Activated gamma-delta T cell (primary cell): ENCODE measurements at regions not wholly inside any gene's neighbourhood (a gene's known extent, or its start where the extent isn't known, plus 50 kb on each side); places are given as distances from the start of the nearest gene placed in this dataset.
"Not testable (repeated sequence)": the region's sequence is repeated elsewhere in the genome, so short reads cannot be mapped to it uniquely, and the experiment has no call there.

Source experiments
- DNase-seq: peaks from one replicate; lab custom pipeline; 2025; lab: John Stamatoyannopoulos, UW

- DNase-seq: not testable (repeated sequence)
These were observed 127.9 kb upstream of the ZNF217 start for GRCh38 chr20:53721445-53721963.

DNA sequence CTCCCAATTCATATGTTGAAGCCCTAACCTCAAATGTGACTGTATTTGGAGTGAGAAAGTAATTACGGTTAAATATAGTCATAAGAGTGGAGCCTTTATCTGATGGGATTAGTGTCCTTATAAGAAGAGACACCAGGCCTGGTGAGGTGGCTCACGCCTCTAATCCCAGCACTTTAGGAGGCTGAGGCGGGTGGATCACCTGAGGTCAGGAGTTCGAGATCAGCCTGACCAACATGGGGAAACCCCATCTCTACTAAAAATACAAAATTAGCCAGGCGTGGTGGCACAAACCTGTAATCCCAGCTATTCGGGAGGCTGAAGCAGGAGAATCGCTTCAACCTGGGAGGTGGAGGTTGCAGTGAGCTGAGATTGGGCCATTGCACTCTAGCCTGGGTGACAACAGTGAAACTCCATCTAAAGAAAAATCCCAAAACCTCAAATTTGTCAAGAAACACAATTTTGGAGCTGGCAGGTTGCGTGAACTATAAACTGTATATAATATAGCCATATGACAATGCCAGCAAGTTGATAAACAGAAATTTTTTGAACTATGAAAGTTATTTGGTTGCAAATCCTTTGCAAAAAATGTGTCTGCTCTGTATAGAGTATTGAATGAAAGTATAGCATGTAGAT is 125.6 kb upstream of the ZNF217 start:
- DNase-seq: not testable (repeated sequence)

GRCh38 chr20:53718142-53719021 is 124.7 kb upstream of the ZNF217 start:
- no peak for DNase-seq

GRCh38 chr20:53716395-53716794 is 122.8 kb upstream of the ZNF217 start:
- no peak for DNase-seq

DNA sequence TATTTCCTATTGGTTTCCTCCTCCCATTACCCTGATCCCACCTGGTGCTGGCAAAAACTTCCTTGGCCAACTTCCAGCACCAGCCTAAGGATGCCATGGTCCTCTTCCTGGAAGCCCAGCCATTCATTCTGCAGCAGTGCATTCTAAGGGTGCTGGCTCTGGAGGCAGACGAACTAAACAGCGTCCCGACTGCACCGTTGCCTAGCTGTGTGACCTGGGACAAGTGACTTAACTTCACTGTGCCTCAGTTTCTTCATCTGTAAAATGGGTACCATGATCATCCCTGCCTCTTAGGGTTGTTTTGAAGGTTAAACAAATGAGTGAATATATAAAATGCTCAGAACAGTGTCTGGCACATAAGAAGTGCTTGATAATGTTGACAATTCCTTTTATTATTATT is 120.9 kb upstream of the ZNF217 start:
- DNase-seq: no peak

DNA sequence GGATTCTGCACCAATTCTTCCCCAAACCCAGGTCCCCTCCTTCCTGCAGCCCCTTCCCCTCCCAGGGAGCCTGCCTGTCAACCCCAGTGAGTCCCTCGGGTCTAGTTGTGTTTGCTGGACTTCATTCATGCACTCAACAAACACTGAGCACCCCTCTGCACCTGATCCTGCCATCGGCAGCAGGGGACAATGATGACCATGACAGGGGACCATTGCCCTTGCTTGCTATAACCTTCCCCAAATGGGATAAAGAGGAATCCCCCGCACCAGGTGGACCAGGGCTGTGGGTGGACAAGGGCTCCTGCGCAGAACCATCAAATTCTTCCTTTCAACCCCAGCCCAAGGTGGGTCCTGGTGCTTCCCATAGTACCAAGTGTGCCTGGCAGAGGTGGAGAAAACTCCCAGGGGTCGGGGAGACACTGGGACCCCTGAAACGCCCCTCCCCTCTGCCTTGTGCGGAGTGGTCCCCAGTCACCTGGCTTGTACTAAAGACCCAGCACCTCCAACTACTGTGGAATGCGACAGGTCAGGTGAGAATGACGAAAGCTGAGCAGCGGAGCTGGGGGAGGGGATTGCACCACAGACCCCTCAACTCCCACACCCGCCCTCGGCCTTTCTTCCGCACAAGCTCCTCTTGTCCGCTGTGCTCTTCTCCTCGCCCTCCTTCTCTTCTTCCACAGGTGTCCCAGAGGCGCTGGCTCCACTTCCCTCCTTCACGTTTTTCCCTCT is 119.9 kb upstream of the ZNF217 start:
- DNase-seq: no peak

DNA sequence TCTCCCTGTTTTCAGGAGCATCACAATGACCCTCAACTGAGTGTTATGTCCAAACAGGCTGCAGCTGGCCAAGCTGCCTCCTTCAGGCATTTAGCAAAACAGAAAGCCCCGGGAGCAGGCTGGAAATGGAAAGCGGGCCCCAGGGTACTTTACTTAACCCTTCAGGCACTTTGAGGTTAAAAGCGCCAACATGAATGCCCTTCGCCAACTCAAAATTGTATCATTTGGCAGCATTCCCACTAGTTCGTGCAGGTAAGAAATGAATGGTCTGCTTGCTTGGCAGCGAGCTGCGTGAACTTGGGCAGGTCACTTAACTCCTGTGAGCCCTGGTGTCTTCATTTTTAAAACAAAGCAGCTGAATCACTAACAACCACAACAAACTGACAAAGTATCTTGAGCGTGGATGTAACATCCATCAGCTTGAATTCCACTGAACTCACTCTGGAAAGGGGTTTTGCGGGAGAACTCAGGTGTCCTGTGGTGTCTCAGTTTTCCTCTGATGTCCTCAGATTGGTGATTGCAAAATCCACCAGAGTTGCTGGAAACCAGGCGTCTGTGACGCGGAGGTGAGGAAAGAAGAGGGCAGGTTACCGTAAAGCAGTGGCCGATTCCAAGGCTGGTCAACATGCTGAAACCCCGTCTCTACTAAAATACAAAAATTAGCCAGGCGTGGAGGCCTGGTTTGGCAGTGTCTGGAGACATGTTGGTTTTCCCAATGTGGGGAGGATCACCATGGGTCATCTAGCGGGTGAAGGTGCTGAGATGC is 118.8 kb upstream of the ZNF217 start:
- DNase-seq: no peak

DNA sequence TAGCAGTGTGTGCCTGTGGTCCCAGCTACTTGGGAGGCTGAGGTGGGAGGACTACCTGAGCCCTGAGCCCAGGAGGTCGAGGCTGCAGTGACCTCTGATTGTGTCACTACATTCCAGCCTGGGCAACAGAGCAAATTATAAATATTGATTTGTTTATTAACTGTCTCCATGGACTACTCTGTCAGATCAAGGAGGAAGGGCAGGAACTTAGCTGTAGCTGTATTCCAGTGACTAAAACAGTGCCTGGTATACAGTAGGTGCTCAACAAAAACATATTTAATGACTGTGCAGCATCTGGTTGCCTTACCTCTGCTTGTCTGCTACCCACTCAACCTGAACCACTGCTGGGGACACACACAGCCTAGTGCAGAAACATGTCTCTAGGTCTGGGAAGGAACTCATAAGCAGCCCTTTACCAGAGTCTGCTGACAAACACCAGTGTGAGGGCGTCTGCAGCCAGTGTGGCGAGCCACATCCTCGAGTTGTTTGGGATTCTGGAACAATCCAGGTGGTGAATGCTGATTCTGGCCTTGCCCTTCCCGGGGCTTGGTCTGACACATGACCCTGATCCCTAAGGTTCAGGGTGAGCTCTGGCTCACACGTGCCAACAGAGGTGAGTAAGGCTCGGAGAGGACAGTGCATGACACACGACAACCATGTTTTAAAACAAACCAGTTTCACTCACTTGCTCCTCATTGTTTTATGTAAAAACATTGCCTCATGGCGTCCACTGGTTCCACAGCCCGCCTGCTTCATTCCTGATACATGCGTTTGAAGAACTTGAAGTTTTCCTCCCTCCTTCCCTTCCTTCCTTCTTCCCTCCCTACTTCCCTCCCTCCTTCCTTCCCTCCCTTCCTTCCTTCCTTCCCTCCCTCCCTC is 117.9 kb upstream of the ZNF217 start:
- DNase-seq: no peak

- DNase-seq: no peak
These were observed 114.7 kb upstream of the ZNF217 start for GRCh38 chr20:53708129-53708968.

DNA sequence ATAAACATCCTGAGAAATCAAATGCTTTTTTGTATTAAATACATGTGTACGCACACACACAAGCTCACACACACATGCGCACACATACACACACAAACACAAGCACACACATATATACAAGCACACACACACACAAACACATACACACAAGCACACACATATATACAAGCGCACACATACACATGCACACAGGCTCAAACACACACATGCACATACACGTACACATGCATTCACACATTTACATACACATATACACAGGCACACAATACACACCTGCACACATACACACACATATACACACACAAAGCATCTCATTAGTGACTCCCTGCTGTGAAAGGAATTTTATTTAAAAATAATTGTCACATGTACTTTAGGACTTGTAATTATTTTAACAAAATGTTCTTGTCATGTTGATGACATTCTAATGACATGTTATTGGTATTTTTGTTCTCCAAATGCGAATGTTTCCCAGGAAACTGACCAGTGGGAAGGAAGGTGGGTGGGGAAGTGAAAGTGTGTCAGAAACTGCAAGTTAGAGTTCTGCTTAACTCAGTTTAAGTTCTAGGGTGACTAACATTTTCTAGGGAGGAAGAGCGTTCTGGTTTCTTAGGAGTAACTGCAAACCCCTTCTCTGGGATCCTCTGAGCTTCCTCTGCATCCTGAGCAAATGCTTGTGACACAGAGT is 113.9 kb upstream of the ZNF217 start:
- no peak for DNase-seq

DNA sequence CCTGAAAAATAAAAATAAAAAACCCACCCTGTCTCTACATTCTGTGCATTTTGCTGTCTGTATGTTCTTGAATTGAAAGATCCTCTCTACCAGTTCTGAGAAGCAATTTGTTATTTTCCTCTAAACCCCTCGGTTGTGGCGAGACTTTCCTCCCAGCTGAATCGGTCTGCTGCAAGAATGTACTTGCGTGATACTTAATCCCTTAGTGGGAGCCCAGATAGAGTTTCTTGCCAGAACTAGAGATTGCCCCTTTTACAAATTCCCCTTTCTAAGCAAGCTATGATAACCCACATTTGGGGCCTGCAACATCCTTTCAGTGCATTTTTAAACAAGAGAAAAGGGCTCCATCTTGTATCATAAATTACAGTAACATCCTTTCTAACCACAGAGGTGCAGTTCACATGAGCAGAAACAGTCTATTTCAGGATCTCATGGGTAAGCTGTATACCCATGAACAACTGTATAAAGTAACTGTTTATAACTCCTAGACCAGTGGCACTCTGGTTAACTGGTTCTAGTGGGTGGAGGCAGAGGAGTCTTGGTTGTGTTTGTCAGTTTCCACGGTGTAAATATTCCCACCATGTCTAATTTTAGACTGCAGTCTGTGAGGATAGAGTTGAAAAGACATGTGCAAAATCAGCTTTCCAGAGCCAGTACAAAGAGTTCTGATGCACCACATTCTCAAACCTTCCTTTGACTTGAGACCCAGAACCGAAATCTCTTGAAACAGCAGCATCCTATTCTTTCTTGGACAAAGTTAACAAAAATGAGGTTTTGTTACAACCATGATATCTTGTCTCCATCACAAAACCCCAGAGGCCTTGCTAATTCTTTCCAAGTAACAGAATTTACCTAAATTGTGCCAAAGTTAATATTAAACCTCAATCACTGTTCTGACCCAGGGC is 113.1 kb upstream of the ZNF217 start:
- no peak for DNase-seq

GRCh38 chr20:53706008-53706465 is 112.4 kb upstream of the ZNF217 start:
- no peak for DNase-seq

GRCh38 chr20:53702617-53703016 is 109.0 kb upstream of the ZNF217 start:
- DNase-seq: no peak

DNA sequence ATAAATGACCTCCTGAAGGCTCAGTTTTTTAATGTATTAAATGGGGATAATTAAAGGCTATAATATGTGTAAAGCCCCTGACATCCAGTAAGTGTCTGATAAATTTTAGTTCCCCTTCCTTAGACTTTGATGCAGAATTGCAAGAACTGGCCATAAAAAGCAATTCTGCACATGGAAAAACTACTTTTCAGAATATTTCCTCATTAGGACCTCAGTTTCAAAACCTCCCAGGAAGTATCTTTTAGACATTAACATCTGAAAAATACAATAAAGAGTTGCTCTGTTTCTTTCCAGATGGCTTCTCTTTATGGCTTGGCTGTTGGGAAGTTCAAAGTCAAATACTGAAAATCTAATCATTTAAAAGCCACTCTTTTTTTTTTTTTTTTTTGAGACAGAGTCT is 106.3 kb upstream of the ZNF217 start:
- DNase-seq: no peak

- DNase-seq: no peak
These were observed 105.5 kb upstream of the ZNF217 start for GRCh38 chr20:53699085-53699674.

DNA sequence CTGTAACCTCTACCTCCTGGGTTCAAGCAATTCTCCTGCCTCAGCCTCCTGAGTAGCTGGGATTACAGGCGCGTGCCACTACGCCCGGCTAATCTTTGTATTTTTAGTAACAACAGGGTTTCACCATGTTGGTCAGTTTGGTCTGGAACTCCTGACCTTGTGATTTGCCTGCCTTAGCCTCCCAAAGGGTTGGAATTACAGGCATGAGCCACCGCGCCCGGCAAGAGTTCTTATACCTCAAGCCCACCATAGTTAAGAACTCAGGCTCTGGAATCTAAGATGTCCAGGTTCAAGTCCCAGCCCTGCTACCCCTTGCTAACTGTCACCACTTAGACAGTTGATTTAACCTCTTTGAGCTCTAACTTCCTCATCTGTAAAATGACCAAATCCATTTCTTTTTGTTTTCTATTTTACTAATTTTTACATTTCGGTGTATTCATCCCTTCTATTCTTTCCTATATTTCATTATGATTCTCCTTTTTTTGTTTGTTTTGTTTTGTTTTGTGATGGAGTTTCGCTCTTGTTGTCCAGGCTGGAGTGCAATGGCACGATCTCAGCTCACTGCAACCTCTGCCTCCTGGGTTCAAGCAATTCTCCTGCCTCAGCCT is 104.8 kb upstream of the ZNF217 start:
- DNase-seq: no peak
